Activated B cell treated with CpG ODN at 0.5 μM for 24 hours (primary cell): ENCODE measurements at regions not wholly inside any gene's neighbourhood (a gene's known extent, or its start where the extent isn't known, plus 50 kb on each side); places are given as distances from the start of the nearest gene placed in this dataset.

Source experiments
- ATAC-seq: fragments of 200-7000 bp; cut with Tn5 transposase; one replicate; pipeline ENCODE4 v1.10.0; 2021; ENCODE audit warnings: low read depth, mild to moderate bottlenecking, moderate library complexity
- CTCF ChIA-PET: fragments of 350-600 bp; sonication (Branson Sonifier 250); formaldehyde crosslinking; loops from one replicate; lab custom pipeline; 2021; ENCODE audit warnings: antibody characterized with exemption; lab: Charles Lee
- POLR2A ChIA-PET: fragments of 350-600 bp; sonication (Branson Sonifier 250); formaldehyde crosslinking; loops from one replicate; lab custom pipeline; 2021; ENCODE audit warnings: antibody characterized with exemption; lab: Charles Lee
- DNase-seq: peaks from one replicate; pipeline ENCODE4 v3.0.0; 2022
- H3K27ac Mint-ChIP-seq: one replicate; pipeline ENCODE4 v1.8.0; 2020; ENCODE audit warnings: mixed read lengths
- H3K27me3 Mint-ChIP-seq: one replicate; pipeline ENCODE4 v1.8.0; 2021; ENCODE audit warnings: mixed read lengths
- H3K36me3 Mint-ChIP-seq: one replicate; pipeline ENCODE4 v1.8.0; 2021; ENCODE audit warnings: low read depth, mixed read lengths
- H3K4me1 Mint-ChIP-seq: one replicate; pipeline ENCODE4 v1.8.0; 2021; ENCODE audit warnings: mixed read lengths
- H3K4me3 Mint-ChIP-seq: one replicate; pipeline ENCODE4 v1.8.0; 2020; ENCODE audit warnings: mild to moderate bottlenecking, mixed read lengths
- H3K9me3 Mint-ChIP-seq: one replicate; pipeline ENCODE4 v1.8.0; 2020; ENCODE audit warnings: mixed read lengths
- CTCF ChIP-seq: fragments of 200-600 bp; IDR thresholded peaks from one replicate; pipeline ENCODE4 v1.8.0; 2022; ENCODE audit warnings: antibody characterized with exemption, mild to moderate bottlenecking
- intact Hi-C: fragments of 100-400 bp; cut with micrococcal nuclease; formaldehyde crosslinking; loops from one replicate; pipeline ENCODE4 v1.15.1; 2024

DNA sequence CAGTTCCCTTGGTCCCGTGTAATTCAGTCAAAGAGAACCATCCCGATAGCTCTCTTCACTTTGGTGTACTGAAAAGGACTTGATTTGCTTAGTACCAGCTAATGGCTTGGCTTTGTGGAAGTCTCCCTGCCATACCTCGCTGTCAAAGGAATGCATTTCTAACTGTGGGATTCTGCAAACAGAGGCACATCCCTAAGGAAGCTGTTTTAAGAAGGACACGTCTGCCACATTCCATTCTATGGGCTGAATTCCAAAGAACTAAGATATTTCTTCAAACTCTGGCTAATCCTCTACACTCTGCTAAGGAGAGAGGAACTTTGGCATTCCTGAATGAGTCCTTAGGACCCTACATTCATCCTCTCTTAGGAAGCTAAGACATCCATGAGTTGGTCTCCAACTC is 327.9 kb downstream of the SFMBT2 start:
- ChIA-PET CTCF (interaction anchor here (1.4 kb wide), 1 partner anchor 163 kb away, joined by 3 read pairs; no protein-coding TSS in a partner anchor), POLR2A (no interaction called here)
- peaks cover 19% of the 10 kb centered on the region for H3K27me3 Mint-ChIP-seq
- H3K36me3 Mint-ChIP-seq: no peaks in the 10 kb centered on the region
- no peak overlapping the region for H3K27ac Mint-ChIP-seq
- no peak for DNase-seq
- intact Hi-C loops: no loop called here
- no peaks in the 10 kb centered on the region for H3K9me3 Mint-ChIP-seq
- no peak for TF ChIP-seq CTCF
- no peak for ATAC-seq
- no peaks in the 10 kb centered on the region for H3K4me1 Mint-ChIP-seq
- no peak overlapping the region for H3K4me3 Mint-ChIP-seq

DNA sequence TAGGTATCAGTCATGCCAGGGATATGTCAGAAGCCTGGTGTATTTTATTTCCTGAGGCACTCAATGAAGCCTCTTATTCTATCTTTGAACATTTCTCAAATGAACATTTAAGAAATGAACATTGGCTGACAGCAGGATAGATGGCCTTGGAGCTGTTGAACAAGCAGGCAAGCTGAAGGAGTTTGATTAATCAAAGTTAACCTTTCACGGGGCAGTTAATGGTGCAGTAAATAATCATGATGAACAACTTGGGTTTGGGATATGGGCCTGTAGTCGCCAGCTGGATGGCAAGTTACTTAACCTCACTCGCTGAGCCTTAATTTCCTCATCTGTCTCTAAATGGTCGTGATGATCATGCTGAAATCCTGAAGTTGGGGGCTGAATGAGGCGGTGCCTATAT is 333.0 kb downstream of the SFMBT2 start:
- Mint-ChIP-seq H3K36me3 (no peaks in the 10 kb centered on the region), H3K9me3 (no peaks in the 10 kb centered on the region), H3K27me3 (peaks cover 15% of the 10 kb centered on the region), H3K4me1 (no peaks in the 10 kb centered on the region), H3K27ac (no peak overlapping the region), H3K4me3 (no peak overlapping the region)
- intact Hi-C loops: no loop called here
- POLR2A ChIA-PET: no interaction called here
- DNase-seq (no peak), ATAC-seq (no peak)
- TF ChIP-seq CTCF: no peak
- CTCF ChIA-PET: no interaction called here

DNA sequence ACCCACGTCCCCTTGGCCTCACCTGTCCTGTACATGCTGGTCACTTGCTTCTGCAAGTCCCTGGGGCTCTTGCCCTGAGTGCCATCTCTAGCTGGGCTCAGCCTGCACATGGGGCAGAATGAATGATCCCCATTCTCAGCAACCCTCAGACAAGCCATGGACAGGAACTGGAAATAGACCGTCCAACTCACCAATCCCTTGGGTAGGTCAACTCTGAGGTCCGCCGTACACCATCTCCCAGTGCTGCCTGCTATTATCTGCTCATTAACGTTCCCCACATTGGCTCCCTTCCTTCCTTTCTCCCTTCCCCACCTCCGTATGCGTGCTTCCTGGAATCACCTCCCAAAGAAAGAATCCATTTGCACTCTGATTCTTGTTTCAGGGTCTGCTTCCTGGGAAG is 335.0 kb downstream of the SFMBT2 start:
- no peak for TF ChIP-seq CTCF
- H3K27ac Mint-ChIP-seq: no peak overlapping the region
- ChIA-PET CTCF (no interaction called here), POLR2A (no interaction called here)
- H3K27me3 Mint-ChIP-seq: peaks cover 15% of the 10 kb centered on the region
- no peaks in the 10 kb centered on the region for H3K36me3 Mint-ChIP-seq
- DNase-seq (no peak), ATAC-seq (no peak)
- H3K4me1 Mint-ChIP-seq: no peaks in the 10 kb centered on the region
- no peaks in the 10 kb centered on the region for H3K9me3 Mint-ChIP-seq
- H3K4me3 Mint-ChIP-seq: no peak overlapping the region
- intact Hi-C loops: no loop called here

GRCh38 chr10:7075110-7075509 is 335.7 kb downstream of the SFMBT2 start:
- DNase-seq (no peak), ATAC-seq (no peak)
- ChIA-PET POLR2A (no interaction called here), CTCF (no interaction called here)
- H3K4me3 Mint-ChIP-seq: no peak overlapping the region
- TF ChIP-seq CTCF: no peak
- H3K36me3 Mint-ChIP-seq: no peaks in the 10 kb centered on the region
- H3K9me3 Mint-ChIP-seq: no peaks in the 10 kb centered on the region
- intact Hi-C loops: no loop called here
- peaks cover 15% of the 10 kb centered on the region for H3K27me3 Mint-ChIP-seq
- H3K27ac Mint-ChIP-seq: no peak overlapping the region
- H3K4me1 Mint-ChIP-seq: no peaks in the 10 kb centered on the region

DNA sequence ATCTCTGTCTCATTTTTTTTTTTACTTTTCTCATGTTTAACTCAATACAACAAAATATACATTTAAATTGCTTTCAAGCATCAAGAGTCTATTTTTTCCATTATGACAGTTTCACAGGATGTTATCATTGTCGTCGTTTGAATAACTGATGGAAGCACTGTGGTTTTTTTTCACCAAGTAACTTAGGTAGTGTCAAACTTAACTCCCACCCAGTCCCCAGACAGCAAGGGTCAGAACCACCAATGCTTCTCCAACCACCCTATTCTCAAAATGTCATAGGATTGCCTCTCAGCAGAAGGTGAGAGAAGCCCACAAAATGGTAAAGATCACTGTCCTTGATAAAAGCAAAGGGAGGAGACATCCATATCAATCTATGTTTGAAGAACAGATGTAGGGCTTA is 339.4 kb downstream of the SFMBT2 start:
- H3K36me3 Mint-ChIP-seq: no peaks in the 10 kb centered on the region
- intact Hi-C loops: no loop called here
- no peaks in the 10 kb centered on the region for H3K4me1 Mint-ChIP-seq
- no peak overlapping the region for H3K27ac Mint-ChIP-seq
- DNase-seq (no peak), ATAC-seq (no peak)
- no peak overlapping the region for H3K4me3 Mint-ChIP-seq
- ChIA-PET POLR2A (no interaction called here), CTCF (no interaction called here)
- TF ChIP-seq CTCF: no peak
- peaks cover 20% of the 10 kb centered on the region for H3K27me3 Mint-ChIP-seq
- H3K9me3 Mint-ChIP-seq: no peaks in the 10 kb centered on the region
